IPS-18c (cell line): ENCODE measurements at regions not wholly inside any gene's neighbourhood (a gene's known extent, or its start where the extent isn't known, plus 50 kb on each side); places are given as distances from the start of the nearest gene placed in this dataset.
"Not testable (repeated sequence)": the region's sequence is repeated elsewhere in the genome, so short reads cannot be mapped to it uniquely, and the experiment has no call there.

Experiments used
- H3K4me3 ChIP-seq: 2 replicates; pipeline ENCODE4 v1.7.0; 2013; ENCODE audit warnings: low read depth, mild to moderate bottlenecking, low read length, moderate library complexity; ENCODE audit not compliant: insufficient read depth
- H3K9me3 ChIP-seq: one replicate; pipeline ENCODE4 v1.6.1; 2013; ENCODE audit warnings: mild to moderate bottlenecking, low read length, moderate library complexity; ENCODE audit not compliant: control insufficient read depth, insufficient read depth

GRCh38 chr11:19420868-19421533, 180.3 kb upstream of the E2F8 start:
- no peak overlapping the region for H3K4me3 ChIP-seq
- H3K9me3 ChIP-seq: no peaks in the 10 kb centered on the region

- no peak overlapping the region for H3K4me3 ChIP-seq
- H3K9me3 ChIP-seq: no peaks in the 10 kb centered on the region
Measured at GRCh38 chr11:19419808-19420207, 179.1 kb upstream of the E2F8 start.

DNA sequence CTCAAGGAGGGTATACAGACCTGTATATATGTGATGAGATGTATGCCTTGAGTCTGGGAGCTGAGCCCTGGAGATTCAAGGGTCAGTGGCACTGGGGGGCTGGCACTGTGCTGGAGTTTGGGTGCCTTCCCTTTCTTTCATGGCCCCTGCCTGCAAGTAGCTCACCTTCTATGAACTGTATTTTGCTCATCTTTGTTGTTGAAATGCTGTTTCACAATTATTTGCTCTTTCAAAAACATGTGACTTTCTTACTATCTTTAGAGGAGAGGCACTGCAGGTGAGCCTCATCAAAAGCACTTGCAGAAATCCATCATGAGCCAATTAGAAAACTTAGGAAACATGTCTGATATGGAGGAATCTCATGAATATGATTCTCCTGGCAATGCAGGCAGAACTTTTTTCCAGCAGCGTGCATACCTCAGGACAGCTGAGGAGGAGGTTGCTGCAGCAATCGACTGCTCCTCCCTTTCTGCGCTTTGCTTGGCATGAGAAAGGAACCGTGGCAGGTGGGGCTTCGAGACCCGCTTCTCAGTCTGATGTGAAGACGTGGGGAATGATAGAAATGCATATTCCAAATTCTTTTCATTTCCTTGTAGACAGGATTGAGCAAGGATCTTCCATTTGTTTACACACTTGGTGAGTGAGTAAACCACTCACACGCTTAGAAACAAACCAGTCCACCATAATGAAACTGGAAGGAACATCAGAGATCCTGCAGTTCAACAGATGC, 178.4 kb upstream of the E2F8 start:
- Histone ChIP-seq H3K9me3 (no peaks in the 10 kb centered on the region), H3K4me3 (no peak overlapping the region)

DNA sequence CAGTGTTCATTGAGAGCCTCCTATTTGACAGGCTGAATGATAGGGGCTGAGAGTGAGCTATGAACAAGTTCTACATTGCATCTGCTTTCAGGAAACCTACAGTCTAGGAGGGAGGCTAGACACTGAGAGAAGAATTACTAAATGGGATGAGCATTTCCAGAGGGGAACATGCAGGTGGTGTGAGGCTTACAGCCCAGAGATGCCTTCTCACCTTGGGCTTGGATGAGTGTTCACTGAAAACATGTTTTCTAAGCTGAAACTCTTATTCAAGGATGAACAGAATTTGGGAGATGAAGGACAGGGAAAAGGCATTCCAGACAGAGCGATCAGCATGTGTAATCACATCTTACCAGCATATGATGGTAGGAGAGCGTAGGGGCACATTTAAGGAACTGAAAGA, 177.5 kb upstream of the E2F8 start:
- no peaks in the 10 kb centered on the region for H3K9me3 ChIP-seq
- no peak overlapping the region for H3K4me3 ChIP-seq

DNA sequence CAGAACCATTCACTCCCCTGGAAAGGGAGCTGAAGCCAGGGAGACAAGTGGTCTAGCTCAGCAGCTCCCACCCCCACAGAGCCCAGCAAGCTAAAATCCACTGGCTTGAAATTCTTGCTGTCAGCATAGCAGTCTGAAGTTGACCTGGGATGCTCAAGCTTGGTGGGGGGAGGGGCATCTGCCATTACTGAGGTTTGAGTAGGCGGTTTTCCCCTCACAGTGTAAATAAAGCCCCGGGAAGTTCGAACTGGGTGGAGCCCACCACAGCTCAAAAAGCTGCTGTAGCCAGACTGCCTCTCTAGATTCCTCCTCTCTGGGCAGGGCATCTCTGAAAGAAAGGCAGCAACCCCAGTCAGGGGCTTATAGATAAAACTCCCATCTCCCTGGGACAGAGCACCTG, 171.3 kb upstream of the E2F8 start:
- H3K9me3 ChIP-seq, H3K4me3 ChIP-seq: not testable (repeated sequence)

GRCh38 chr11:19410032-19410431, 169.3 kb upstream of the E2F8 start:
- Histone ChIP-seq H3K9me3 (peaks cover 2% of the 10 kb centered on the region), H3K4me3 (no peak overlapping the region)

- Histone ChIP-seq H3K9me3 (peaks cover 2% of the 10 kb centered on the region), H3K4me3 (no peak overlapping the region)
Measured at GRCh38 chr11:19409307-19409706, 168.6 kb upstream of the E2F8 start.

- peaks cover 2% of the 10 kb centered on the region for H3K9me3 ChIP-seq
Measured at GRCh38 chr11:19407677-19408270, 167.0 kb upstream of the E2F8 start.

GRCh38 chr11:19405966-19406365, 165.2 kb upstream of the E2F8 start:
- Histone ChIP-seq H3K4me3 (no peak overlapping the region), H3K9me3 (peaks cover 2% of the 10 kb centered on the region)

More at GRCh38 chr11:19407677-19408270, 167.0 kb upstream of the E2F8 start:
- H3K4me3 ChIP-seq: no peak overlapping the region

GRCh38 chr11:19404787-19405186, 164.0 kb upstream of the E2F8 start:
- peaks cover 2% of the 10 kb centered on the region for H3K9me3 ChIP-seq
- H3K4me3 ChIP-seq: no peak overlapping the region

GRCh38 chr11:19403196-19403895, 162.6 kb upstream of the E2F8 start:
- H3K9me3 ChIP-seq: peaks cover 2% of the 10 kb centered on the region
- H3K4me3 ChIP-seq: no peak overlapping the region

- Histone ChIP-seq H3K4me3 (no peak overlapping the region), H3K9me3 (no peaks in the 10 kb centered on the region)
Measured at GRCh38 chr11:19400296-19400695, 159.6 kb upstream of the E2F8 start.

GRCh38 chr11:19398772-19399527, 158.2 kb upstream of the E2F8 start:
- no peak overlapping the region for H3K4me3 ChIP-seq
- no peaks in the 10 kb centered on the region for H3K9me3 ChIP-seq

GRCh38 chr11:19398273-19398672, 157.5 kb upstream of the E2F8 start:
- no peak overlapping the region for H3K4me3 ChIP-seq
- no peaks in the 10 kb centered on the region for H3K9me3 ChIP-seq

DNA sequence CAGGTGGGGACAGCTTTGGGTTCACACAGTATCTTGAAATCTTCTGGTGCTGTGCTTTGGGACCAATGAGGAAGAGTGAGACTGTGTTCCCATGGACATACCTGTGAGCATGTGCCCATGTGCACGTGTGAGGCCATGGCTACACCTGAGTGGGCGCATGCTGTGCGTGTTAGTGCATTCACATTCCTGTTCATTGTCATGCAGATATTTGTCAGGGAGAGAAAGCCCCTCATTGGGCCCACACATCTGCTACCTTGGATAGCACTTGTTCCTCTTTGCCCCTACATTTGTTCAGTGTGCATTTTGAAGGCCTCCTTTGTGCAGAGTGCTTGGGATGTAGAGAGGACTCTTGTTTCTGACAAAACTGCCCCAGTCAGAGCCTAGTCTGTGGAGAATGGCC, 154.3 kb upstream of the E2F8 start:
- Histone ChIP-seq H3K9me3 (no peaks in the 10 kb centered on the region), H3K4me3 (no peak overlapping the region)

DNA sequence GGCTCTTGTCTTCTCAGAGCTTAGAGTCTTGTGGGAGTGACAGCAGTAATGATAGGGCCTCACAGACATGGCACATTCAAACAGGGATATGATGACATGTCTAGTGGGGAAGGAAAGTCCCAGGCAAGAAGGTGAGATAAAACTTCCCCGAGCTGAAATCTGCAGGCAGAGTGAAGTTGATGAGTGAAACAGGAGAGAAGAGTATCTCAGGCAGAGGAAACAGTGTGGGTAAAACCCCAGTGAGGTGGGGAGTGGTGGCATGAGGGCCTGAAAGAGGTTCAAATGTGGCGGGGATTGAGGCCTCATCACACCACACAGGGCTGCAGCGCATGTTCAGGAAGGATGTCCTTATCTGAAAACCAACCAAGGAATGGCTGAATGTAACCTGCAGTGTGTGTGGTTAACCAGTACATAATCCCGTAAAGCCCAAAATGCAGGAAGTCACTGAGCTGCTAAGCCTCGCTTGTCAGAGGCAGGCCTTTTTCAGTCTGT, 153.8 kb upstream of the E2F8 start:
- Histone ChIP-seq H3K9me3 (no peaks in the 10 kb centered on the region), H3K4me3 (no peak overlapping the region)

DNA sequence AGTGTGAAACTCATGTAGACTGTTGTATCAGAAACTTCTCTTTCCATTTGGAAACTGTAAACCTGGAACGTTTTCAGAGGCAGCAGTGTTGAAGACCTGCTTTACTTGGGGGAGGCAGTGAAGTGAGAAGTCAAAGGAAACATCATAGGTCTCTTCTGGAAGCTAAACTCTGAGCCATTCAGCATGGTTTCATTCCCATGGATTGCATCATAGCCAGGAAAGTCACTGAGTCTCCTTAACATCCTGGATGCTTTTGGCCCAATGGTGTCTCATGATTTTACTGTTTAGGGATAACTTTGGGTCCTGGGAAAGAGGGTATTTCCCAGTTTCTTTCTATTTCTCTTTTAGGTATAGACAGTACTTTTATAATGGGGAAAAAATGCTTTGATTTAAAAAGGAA, 153.2 kb upstream of the E2F8 start:
- Histone ChIP-seq H3K4me3 (no peak overlapping the region), H3K9me3 (no peaks in the 10 kb centered on the region)
